H1 (cell line): ENCODE measurements at regions not wholly inside any gene's neighbourhood (a gene's known extent, or its start where the extent isn't known, plus 50 kb on each side); places are given as distances from the start of the nearest gene placed in this dataset.

Experiments
- CTCF ChIA-PET: fragments of 300-600 bp; sonication (Branson Sonifier 250); formaldehyde crosslinking; loops from one replicate; lab custom pipeline; 2021; ENCODE audit not compliant: partially characterized antibody; lab: Charles Lee
- POLR2A ChIA-PET: fragments of 300-600 bp; sonication (Branson Sonifier 250); formaldehyde crosslinking; loops from one replicate; lab custom pipeline; 2021; ENCODE audit warnings: inconsistent platforms; ENCODE audit not compliant: partially characterized antibody; lab: Charles Lee
- DNase-seq, 2 experiments: peaks; one replicate each; pipeline versions ENCODE4 v3.0.0 to v3.0.0-alpha.2; 2010 to 2022; ENCODE audit warnings: low spot score in 2 of 2, low read depth in 1 of 2, mixed read lengths in 1 of 2
- FAIRE-seq: peaks from 2 replicates; lab custom pipeline; 2011; peaks lifted over from hg19 to GRCh38; lab: Jason Lieb, UNC
- H2AFZ ChIP-seq: 2 replicates; pipeline ENCODE4 v1.8.1; 2012; ENCODE audit warnings: low read length, inconsistent platforms
- H2AK5ac ChIP-seq: 2 replicates; pipeline ENCODE4 v1.6.1; 2013; ENCODE audit warnings: low read depth, low read length
- H2BK120ac ChIP-seq: replicated peaks from 2 replicates; pipeline ENCODE3; 2013; ENCODE audit warnings: low read depth, low read length, inconsistent platforms
- H2BK12ac ChIP-seq: 2 replicates; pipeline ENCODE4 v1.6.1; 2013; ENCODE audit warnings: low read depth, low read length
- H2BK15ac ChIP-seq: 2 replicates; pipeline ENCODE4 v1.6.1; 2013; ENCODE audit warnings: low read length
- H2BK20ac ChIP-seq: 2 replicates; pipeline ENCODE4 v1.6.1; 2013; ENCODE audit warnings: low read length
- H2BK5ac ChIP-seq: 2 replicates; pipeline ENCODE4 v1.6.1; 2013; ENCODE audit warnings: low read depth, low read length
- H3K14ac ChIP-seq: 2 replicates; pipeline ENCODE4 v1.6.1; 2013; ENCODE audit warnings: inconsistent platforms; ENCODE audit not compliant: insufficient read length
- H3K18ac ChIP-seq: 2 replicates; pipeline ENCODE4 v1.6.1; 2013; ENCODE audit warnings: low read length; ENCODE audit errors: extremely low read depth
- H3K23ac ChIP-seq: 2 replicates; pipeline ENCODE4 v1.6.1; 2013; ENCODE audit warnings: inconsistent platforms; ENCODE audit not compliant: insufficient read length
- H3K23me2 ChIP-seq: 2 replicates; pipeline ENCODE4 v1.6.1; 2013; ENCODE audit warnings: low read depth, low read length
- H3K27ac ChIP-seq: 2 replicates; pipeline ENCODE4 v1.6.1; 2011; ENCODE audit warnings: low read depth, low read length, inconsistent platforms
- H3K27me3 ChIP-seq, 4 experiments: replicated peaks in 1 of 4; 1 replicate in 1 of 4; 2 replicates in 3 of 4; pipeline versions ENCODE4 v1.6.1 to v1.8.1; 2011 to 2013; ENCODE audit warnings: low read length in 3 of 4, mild to moderate bottlenecking in 3 of 4, inconsistent platforms in 2 of 4, mixed read lengths in 2 of 4, moderate library complexity in 1 of 4; ENCODE audit not compliant: control insufficient read depth in 3 of 4, insufficient read depth in 3 of 4; ENCODE audit errors: extremely low read depth in 1 of 4
- H3K36me3 ChIP-seq, 4 experiments: 2 replicates each; pipeline versions ENCODE4 v1.6.1 to v1.8.1; 2011 to 2013; ENCODE audit warnings: mild to moderate bottlenecking in 4 of 4, low read length in 3 of 4, moderate library complexity in 2 of 4, control low read depth in 1 of 4, inconsistent platforms in 1 of 4; ENCODE audit not compliant: insufficient read depth in 4 of 4, control insufficient read depth in 2 of 4
- H3K4ac ChIP-seq: replicated peaks from 2 replicates; pipeline ENCODE3; 2013; ENCODE audit warnings: low read length, low read depth, mixed read lengths, inconsistent platforms; ENCODE audit not compliant: insufficient read length
- H3K4me1 ChIP-seq, 4 experiments: replicated peaks in 1 of 4; 1 replicate in 1 of 4; 2 replicates in 3 of 4; pipeline versions ENCODE4 v1.6.1 to v1.8.1; 2011 to 2013; ENCODE audit warnings: low read length in 3 of 4, inconsistent platforms in 2 of 4, mixed read lengths in 1 of 4; ENCODE audit not compliant: insufficient read depth in 4 of 4, control insufficient read depth in 3 of 4
- H3K4me2 ChIP-seq, 2 experiments: 2 replicates each; pipeline versions ENCODE4 v1.6.1 to v1.8.1; 2011 to 2013; ENCODE audit warnings: low read depth in 2 of 2, low read length in 2 of 2, control low read depth in 1 of 2, inconsistent platforms in 1 of 2, mild to moderate bottlenecking in 1 of 2; ENCODE audit not compliant: insufficient read depth in 1 of 2
- H3K4me3 ChIP-seq, 4 experiments: fragments of 200-600, 300-600 bp in 1 of 4; sonication (generic), shearing (Covaris generic), sonication (Bioruptor Twin) in 1 of 4; 2 replicates each; pipeline versions ENCODE4 v1.5.1 to v1.8.1; 2011 to 2016; ENCODE audit warnings: low read length in 4 of 4, low read depth in 3 of 4, control low read depth in 2 of 4, inconsistent platforms in 2 of 4, mild to moderate bottlenecking in 2 of 4, mixed read lengths in 1 of 4, moderate library complexity in 1 of 4; ENCODE audit not compliant: insufficient read depth in 2 of 4; ENCODE audit errors: extremely low read depth in 1 of 4
- H3K56ac ChIP-seq: replicated peaks from 2 replicates; pipeline ENCODE3; 2013; ENCODE audit warnings: low read depth, mild to moderate bottlenecking, mixed read lengths, low read length, inconsistent platforms; ENCODE audit not compliant: insufficient read length
- H3K79me1 ChIP-seq: 2 replicates; pipeline ENCODE4 v1.6.1; 2013; ENCODE audit warnings: low read depth, low read length, control low read depth
- H3K79me2 ChIP-seq, 2 experiments: 2 replicates each; pipeline versions ENCODE4 v1.6.1 to v1.8.1; 2012 to 2013; ENCODE audit warnings: low read length in 2 of 2, mild to moderate bottlenecking in 2 of 2, inconsistent platforms in 1 of 2; ENCODE audit not compliant: insufficient read depth in 2 of 2, control insufficient read depth in 1 of 2
- H3K9ac ChIP-seq, 4 experiments: replicated peaks in 1 of 4; 1 replicate in 1 of 4; 2 replicates in 3 of 4; pipeline versions ENCODE4 v1.6.1 to v1.8.1; 2011 to 2013; ENCODE audit warnings: low read depth in 3 of 4, low read length in 3 of 4, control low read depth in 2 of 4, mild to moderate bottlenecking in 2 of 4, moderate library complexity in 2 of 4, inconsistent platforms in 1 of 4; ENCODE audit errors: extremely low read depth in 1 of 4
- H3K9me3 ChIP-seq, 2 experiments: 2 replicates each; pipeline versions ENCODE4 v1.6.1 to v1.8.1; 2012 to 2013; ENCODE audit warnings: mild to moderate bottlenecking in 2 of 2, moderate library complexity in 2 of 2, control low read depth in 1 of 2, inconsistent platforms in 1 of 2, low read depth in 1 of 2, low read length in 1 of 2, mixed read lengths in 1 of 2; ENCODE audit not compliant: insufficient read depth in 2 of 2
- H4K20me1 ChIP-seq, 2 experiments: replicated peaks in 1 of 2; 2 replicates each; pipeline versions ENCODE3 to v1.8.1; 2011 to 2013; ENCODE audit warnings: inconsistent platforms in 2 of 2, low read length in 2 of 2, mild to moderate bottlenecking in 1 of 2; ENCODE audit not compliant: insufficient read depth in 2 of 2, control insufficient read depth in 1 of 2
- H4K5ac ChIP-seq: 2 replicates; pipeline ENCODE4 v1.6.1; 2013; ENCODE audit warnings: low read length, low read depth, mixed read lengths, inconsistent platforms; ENCODE audit not compliant: insufficient read length
- H4K8ac ChIP-seq: 2 replicates; pipeline ENCODE4 v1.8.0; 2013; ENCODE audit warnings: mild to moderate bottlenecking, moderate library complexity, low read length, inconsistent platforms; ENCODE audit not compliant: insufficient read depth; ENCODE audit errors: extremely low read depth
- H4K91ac ChIP-seq: replicated peaks from 2 replicates; pipeline ENCODE3; 2013; ENCODE audit warnings: low read length, mixed read lengths, inconsistent platforms; ENCODE audit not compliant: insufficient read length
- E2F6 ChIP-seq: IDR thresholded peaks from 2 replicates; pipeline ENCODE4 v1.6.1; 2012; ENCODE audit warnings: inconsistent platforms
- GABPA ChIP-seq: IDR thresholded peaks from 2 replicates; pipeline ENCODE4 v1.6.1; 2011; ENCODE audit warnings: mild to moderate bottlenecking, low read length, moderate library complexity, borderline replicate concordance; ENCODE audit not compliant: insufficient read depth
- HDAC6 ChIP-seq: IDR thresholded peaks from one replicate; pipeline ENCODE4 v1.7.1; 2012; ENCODE audit warnings: low read depth, mild to moderate bottlenecking, inconsistent platforms, low read length, moderate library complexity
- SP2 ChIP-seq: IDR thresholded peaks from 2 replicates; pipeline ENCODE4 v1.6.1; 2012; ENCODE audit warnings: mild to moderate bottlenecking, low read length, inconsistent platforms
- WGBS, 2 experiments: shearing (Covaris generic) in 1 of 2; methylation state at CpG; one replicate each; pipeline versions ENCODE4 v1.1.6 to v1.1.7; 2013 to 2015; ENCODE audit warnings: low lambda C conversion rate in 2 of 2, mixed read lengths in 2 of 2, inconsistent platforms in 1 of 2, low coverage in 1 of 2, missing lambda C conversion rate in 1 of 2; ENCODE audit not compliant: insufficient replicate concordance in 2 of 2, insufficient coverage in 1 of 2, insufficient read length in 1 of 2; ENCODE audit errors: extremely low coverage in 1 of 2, missing lambda C conversion rate in 1 of 2; 5-methylcytosine and 5-hydroxymethylcytosine counted together
- TF ChIP-seq, protein P1 (sequence below), 3 experiments: IDR thresholded peaks; 1 replicate in 2 of 3; 2 replicates in 1 of 3; pipeline versions ENCODE4 v1.5.1 to v1.6.1; 2011; ENCODE audit warnings: low read length in 3 of 3, mild to moderate bottlenecking in 3 of 3, inconsistent platforms in 2 of 3, low read depth in 1 of 3, moderate library complexity in 1 of 3; ENCODE audit not compliant: insufficient read depth in 1 of 3; ENCODE audit errors: control extremely low read depth in 1 of 3

GRCh38 chr20:57087102-57087501 lies 179.3 kb downstream of the BMP7 start:
- FAIRE-seq: no peak
- CTCF ChIA-PET: interaction anchor here (0.6 to 5.6 kb wide), 11 partner anchors 11 to 345 kb away, joined by 3 to 37 read pairs (median 3); partner anchors contain the start of gene SPO11

More at GRCh38 chr20:57087102-57087501, 179.3 kb downstream of the BMP7 start:
- peaks cover 0 to 6% of the 10 kb centered on the region in 2 experiments for H4K20me1 ChIP-seq
- no peak overlapping the region for H2AK5ac ChIP-seq
- no peak overlapping the region for H2BK20ac ChIP-seq
- H2BK120ac ChIP-seq: no peak overlapping the region
- peaks cover 0 to 6% (median 4%) of the 10 kb centered on the region in 4 experiments; a peak in 4 of 7 replicates for H3K4me1 ChIP-seq
- H4K8ac ChIP-seq: no peak overlapping the region
- no peaks in the 10 kb centered on the region for H3K79me1 ChIP-seq
- no peak overlapping the region for H4K91ac ChIP-seq
- no peak overlapping the region for H2AFZ ChIP-seq
- no peak overlapping the region for H3K56ac ChIP-seq
- no peak overlapping the region for H3K27ac ChIP-seq
- no peak overlapping the region for H3K23ac ChIP-seq
- no peaks in the 10 kb centered on the region for H3K9me3 ChIP-seq
- no peaks in the 10 kb centered on the region; a peak in 1 of 4 replicates for H3K79me2 ChIP-seq
- POLR2A ChIA-PET: no interaction called here
- no peak overlapping the region for H3K18ac ChIP-seq
- DNase-seq: no peak
- no peaks in the 10 kb centered on the region for H3K36me3 ChIP-seq
- H3K4ac ChIP-seq: no peak overlapping the region
- no peak overlapping the region for H3K9ac ChIP-seq
- no peak overlapping the region for H4K5ac ChIP-seq
- H3K14ac ChIP-seq: no peak overlapping the region
- peaks cover 6% of the 10 kb centered on the region; the same call in 1 of the 2 replicates for H3K23me2 ChIP-seq
- no peak overlapping the region for H2BK5ac ChIP-seq
- TF ChIP-seq GABPA (no peak), E2F6 (no peak), SP2 (no peak), HDAC6 (no peak)
- TF ChIP-seq, protein P1, sequence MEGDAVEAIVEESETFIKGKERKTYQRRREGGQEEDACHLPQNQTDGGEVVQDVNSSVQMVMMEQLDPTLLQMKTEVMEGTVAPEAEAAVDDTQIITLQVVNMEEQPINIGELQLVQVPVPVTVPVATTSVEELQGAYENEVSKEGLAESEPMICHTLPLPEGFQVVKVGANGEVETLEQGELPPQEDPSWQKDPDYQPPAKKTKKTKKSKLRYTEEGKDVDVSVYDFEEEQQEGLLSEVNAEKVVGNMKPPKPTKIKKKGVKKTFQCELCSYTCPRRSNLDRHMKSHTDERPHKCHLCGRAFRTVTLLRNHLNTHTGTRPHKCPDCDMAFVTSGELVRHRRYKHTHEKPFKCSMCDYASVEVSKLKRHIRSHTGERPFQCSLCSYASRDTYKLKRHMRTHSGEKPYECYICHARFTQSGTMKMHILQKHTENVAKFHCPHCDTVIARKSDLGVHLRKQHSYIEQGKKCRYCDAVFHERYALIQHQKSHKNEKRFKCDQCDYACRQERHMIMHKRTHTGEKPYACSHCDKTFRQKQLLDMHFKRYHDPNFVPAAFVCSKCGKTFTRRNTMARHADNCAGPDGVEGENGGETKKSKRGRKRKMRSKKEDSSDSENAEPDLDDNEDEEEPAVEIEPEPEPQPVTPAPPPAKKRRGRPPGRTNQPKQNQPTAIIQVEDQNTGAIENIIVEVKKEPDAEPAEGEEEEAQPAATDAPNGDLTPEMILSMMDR (IDR thresholded peaks at IDR 0.05; ENCODE audit: control extremely low read depth in 1 of 3, insufficient read depth in 1 of 3, low read depth in 1 of 3, low read length in 3 of 3): peak in 1 of 3 experiments; percentile 11; a peak in 1 of 4 replicates
- H3K4me2 ChIP-seq: no peak overlapping the region
- H2BK12ac ChIP-seq: no peak overlapping the region
- no peak overlapping the region for H2BK15ac ChIP-seq
- 77% methylated on average over 11 of the region's 16 CpGs; no CpG with 5 or more reads in 1 of the 2 experiments for WGBS, 2 experiments
- no peak overlapping the region for H3K4me3 ChIP-seq
- peaks cover 0 to 9% (median 7%) of the 10 kb centered on the region in 4 experiments; a peak in 5 of 7 replicates for H3K27me3 ChIP-seq
